ENCODE measurements at regions not wholly inside any gene's neighbourhood (a gene's known extent, or its start where the extent isn't known, plus 50 kb on each side); places are given as distances from the start of the nearest gene placed in this dataset.
"Not testable (repeated sequence)": the region's sequence is repeated elsewhere in the genome, so short reads cannot be mapped to it uniquely, and the experiment has no call there.

DNA sequence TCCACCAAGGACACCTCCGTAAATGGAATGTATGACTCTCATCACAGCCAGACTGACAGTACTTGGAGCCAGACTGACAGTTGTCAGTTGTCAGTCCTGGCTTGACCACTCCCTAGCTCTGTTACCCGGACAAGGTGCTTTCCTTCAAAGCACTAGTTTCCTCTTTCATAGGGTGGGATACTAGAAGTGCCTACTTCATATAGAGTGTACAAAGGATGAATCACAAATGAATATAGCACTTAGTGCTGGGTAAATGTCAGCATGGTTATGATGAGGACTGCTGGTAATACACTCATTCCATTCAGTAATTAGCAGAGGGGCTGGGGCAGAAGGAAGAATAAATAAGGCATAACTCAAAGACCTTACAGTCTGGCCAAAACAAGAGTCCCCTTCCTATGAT, 91.4 kb downstream of the ARL4C start:
- DNase-seq = no peak

DNA sequence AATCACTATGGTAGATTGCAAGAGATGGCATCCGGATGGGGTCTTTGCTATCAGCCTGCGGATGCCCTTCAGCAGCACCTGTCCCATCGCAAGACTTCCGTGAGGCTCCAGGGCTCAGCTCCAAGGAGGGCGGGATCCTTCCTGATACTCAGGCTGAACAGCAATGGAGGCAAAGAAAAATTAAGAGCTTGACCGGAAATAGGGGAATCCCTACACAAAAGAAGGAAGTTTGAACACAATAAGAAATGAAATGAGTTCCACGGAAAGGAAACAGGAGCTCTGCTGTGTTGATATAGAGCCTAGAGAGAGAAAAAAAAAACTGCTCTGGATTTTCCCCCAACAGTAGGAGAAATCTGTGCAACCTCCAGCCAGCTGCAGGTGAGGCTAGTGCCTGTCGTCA, 91.9 kb downstream of the ARL4C start:
- DNase-seq = no peak

DNA sequence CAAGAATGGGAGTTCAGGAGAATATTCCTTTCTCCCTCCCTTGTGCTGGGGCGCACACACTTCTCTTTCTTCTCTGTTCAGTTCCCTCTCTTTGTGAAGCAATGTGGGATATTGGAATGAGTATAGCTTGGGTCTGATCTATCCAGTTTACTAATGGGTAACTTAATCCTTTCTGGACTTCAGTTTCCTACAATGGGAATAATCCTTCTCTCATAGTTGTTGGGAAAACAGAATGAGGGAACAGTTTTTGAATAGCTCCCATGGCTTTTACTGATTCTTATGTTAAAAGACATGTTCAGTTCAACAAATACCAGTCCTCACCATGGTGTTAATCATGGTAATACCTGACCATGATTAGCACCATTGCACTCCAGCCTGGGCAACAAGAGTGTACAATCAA, 93.1 kb downstream of the ARL4C start:
- DNase-seq = no peak

DNA sequence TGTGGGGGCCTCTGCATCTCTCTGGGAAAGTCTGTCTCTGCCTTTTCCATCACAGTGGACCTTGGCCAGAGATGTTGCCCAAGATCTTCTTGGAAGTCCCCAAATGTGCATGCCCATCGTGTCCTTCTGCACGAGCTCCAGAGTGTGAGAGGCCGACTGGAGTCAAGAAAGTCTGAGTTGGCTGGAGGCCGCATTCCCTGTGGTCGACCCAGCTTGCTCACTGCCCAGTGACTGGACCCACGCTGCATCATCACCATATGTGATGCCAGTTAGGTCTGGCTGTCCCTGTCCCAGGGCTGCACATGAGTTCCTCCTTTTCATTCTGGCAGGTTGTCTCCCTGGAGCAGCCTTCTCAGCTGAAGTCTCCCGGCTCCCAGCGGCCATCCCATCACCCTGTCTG, 93.8 kb downstream of the ARL4C start:
- no peak for DNase-seq

DNA sequence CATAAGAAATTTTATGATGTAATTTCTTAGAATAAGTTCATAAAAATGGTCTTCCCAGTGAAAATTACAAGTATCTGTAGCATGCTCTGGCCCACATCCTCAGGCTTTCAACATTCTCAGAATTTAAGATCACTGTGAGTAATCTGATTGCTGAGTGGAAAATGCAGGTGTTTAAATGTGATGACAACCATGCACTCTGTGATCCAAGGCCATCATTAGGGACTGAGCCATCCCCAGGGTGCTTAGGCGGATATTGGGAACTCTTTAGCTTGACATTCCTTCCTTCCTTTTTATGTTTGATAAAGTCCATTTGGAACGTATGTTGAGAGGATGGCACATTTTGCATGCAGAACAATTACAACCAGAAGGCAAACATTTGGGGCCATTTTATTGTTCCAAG, 95.5 kb downstream of the ARL4C start:
- DNase-seq = peak; percentile 20

DNA sequence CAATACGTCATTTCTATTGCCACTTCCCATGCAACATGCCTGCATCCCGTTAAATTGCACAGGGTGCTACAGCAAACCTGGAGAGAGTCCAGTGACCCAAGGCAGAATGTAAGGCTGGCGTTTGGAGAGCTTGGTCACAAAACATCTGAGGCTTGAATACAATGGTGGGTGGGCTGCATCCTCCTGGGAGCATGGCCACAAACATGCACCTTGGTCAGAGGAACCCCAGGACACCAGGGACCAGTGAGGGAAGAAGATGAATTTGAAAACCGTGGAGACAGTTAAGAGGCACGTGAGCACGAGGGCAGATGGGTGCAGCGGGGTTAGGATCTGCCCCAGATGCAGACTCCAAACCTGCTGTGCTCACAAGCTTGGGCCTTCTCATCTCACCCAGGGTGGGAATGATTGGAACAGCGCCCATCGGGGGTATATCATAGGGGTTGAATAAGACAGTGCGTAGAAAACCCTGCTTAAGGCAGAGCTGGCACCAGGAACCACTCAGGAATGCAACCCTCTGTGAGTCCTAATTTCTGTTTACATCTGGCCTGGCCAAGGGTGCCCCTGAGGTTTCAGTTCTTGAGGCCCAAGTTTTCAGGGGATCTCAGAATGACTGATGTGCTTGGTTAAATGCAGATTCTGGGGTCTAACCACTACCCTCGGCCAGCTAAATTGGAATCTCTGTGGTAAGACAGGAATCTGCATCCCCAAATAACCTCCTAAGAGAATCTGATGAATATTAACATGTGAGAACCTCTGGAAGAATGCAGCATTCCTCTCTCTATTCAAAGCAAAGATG, 97.2 kb downstream of the ARL4C start:
- DNase-seq = peak; percentile 9

DNA sequence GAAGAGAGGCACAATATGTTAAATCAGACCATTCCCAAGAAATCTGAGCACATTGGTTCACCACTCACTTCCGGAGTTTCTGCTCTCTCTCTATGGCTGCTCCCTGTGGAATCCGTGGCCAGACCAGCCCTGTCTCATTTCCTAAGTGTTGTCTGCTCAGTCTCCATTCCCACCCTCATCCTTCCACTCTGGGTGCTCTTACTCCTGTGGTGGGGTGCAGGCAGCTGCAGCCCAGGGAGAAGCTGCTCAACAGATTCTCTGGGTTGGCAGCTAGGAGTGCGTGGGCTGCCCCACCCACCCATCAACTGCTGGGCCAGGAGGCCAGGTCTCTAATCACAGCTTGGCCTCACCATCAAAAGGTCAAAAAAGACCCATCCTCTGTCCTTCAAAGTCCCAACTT, 98.3 kb downstream of the ARL4C start:
- no peak for DNase-seq

DNA sequence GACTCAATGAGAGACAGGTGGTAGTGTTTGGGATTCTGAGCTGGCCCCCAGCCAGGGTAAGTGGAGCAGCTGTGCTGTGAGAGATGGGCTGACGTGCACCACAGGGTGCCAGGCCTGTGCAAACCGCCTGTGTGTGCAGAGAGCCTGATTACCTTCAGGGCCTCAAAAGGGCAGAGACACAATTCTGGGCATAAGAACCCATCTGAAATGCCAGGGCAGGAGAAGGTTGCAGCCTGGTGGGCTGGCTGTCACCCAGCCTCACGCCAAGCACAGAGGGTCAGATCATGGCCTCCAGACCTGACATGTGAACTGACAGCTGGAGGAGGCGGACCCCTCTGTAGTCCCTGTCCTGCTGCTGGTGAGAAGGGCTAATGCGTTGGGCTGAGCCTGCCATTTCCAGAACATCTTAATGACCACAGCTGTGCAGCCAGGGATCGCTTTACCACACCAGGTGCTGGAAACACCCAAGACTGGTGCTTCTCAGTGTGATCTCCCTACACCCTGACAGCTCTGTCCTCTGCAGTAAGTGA, 100.9 kb downstream of the ARL4C start:
- no peak for DNase-seq

DNA sequence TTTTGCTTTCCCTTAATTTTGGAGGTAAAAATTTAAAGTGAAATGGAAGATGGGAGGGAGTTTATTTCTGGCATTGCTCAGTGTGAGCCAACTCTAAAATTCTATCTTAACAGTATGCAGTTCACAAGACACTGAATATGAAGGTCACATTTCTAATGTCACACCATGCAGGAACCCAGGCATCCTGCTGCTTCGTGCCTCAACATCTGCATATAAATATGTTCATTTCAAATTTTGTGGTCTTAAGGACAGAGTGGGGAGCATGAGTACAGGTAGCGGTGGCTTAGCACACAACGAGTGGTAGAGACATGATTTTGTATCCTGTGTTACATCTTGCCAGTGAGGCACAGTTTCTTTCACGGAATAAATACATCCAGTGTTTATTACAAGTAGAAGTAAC, 102.4 kb downstream of the ARL4C start:
- no peak for DNase-seq

DNA sequence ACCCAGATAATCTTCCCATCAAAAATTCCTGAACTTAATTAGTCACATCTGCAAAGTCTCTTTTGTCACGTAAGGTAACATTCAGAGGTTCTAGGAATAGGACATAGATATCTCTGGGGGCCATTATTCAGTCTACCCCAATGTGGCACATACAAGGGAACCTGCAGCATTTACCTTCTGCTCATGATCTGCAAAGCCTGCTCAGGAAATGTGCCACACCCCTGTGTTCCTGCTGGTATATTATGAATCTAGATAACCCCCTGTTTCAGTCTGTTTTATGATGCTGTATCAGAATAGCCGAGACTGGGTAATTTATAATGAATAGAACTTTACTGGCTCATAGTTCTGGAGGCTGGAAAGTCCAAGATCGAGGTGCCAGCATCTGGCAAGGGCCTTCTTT, 103.5 kb downstream of the ARL4C start:
- DNase-seq = no peak

DNA sequence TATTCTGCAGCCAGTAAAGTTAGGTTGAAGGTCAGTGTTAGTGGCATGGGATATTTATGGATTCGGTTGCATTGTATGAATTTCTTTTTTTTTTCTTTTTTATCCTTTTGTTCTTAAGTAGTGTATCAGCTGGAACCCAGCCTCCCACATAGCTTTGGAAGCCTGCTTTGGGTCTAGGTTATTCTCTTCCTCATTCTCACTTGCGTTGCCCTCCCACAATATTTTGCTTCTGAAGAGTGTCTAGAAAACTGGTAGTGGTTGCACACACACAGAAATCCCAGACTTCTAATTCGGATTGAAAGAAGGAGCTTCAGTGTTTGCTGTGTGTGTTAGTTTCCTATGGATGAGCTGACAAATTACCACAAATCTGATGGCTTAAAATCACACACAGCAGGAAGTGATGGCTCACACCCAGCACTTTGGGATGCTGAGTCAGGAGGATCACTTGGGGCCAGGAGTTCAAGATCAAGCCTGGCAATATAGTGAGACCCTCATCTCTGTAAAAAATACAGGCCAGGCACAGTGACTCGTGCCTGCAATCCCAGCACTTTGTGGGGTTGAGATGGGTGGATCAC, 104.8 kb downstream of the ARL4C start:
- no peak for DNase-seq

DNA sequence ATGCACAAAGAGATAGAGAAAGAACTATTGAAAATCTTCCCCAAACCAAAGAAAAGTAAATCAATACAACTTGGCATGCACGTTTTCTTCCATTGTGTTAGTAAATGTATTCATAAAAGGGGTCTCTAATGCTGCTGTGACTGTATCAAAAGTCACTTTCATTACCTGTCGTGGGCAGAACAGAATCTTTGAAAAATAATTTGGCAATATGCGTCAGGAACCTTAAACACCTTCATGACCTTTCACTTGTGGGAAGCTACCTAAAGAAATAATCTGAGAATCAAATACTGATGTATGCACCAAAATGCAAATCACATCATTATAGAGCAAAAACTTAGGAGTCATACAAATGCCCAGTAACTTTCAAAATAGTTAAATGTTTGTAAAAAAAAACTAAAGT, 105.3 kb downstream of the ARL4C start:
- DNase-seq = no peak

DNA sequence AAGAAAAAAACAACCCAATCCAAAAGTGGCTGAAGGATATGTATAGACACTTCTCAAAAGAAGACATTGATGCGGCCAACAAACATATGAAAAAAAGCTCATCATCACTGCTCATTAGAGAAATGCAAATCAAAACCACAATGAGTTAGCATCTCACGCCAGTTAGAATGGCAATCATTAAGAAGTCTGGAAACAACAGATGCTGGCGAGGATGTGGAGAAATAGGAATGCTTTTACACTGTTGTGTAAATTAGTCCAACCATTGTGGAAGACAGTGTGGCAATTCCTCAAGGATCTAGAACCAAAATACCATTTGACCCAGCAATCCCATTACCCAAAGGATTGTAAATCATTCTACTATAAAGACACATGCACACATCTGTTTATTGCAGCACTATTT, 107.2 kb downstream of the ARL4C start:
- DNase-seq = not testable (repeated sequence)

DNA sequence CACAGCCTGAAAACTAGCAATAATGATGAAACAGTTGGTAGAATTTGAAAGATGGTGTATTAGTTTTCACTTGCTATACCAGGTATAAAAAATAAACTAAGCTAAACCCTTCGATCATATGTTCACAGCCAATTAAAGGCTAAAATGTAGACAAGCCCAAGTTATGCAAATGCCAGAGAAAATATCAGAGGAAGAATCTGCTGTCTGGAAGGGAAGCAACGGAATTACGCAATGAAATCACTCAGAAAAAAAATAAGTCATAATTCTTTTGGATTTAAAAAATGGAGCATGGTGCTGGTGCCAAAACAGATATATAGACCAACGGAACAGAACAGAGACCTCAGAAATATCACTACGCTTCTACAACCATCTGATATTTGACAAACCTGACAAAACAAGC, 108.3 kb downstream of the ARL4C start:
- DNase-seq = no peak

DNA sequence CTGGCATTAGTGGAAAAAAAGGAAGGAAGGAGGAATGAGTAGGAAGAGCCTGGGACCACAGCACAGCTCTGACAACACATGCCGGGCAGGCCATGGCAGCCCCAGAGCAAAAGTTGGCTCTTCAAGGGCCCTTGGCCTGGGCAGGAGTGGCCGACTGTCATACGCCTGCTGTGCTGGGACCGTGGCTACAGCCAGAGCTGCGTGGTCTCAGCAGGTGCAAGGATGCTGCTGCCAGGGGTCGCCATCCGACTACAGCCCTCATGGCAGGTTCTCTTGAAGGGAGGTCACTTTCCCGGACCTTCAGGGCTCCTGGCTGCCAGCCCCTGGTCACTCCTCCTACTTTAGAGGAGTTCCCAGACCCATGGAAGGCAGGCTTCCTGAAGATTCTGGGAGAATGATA, 109.9 kb downstream of the ARL4C start:
- DNase-seq = no peak

DNA sequence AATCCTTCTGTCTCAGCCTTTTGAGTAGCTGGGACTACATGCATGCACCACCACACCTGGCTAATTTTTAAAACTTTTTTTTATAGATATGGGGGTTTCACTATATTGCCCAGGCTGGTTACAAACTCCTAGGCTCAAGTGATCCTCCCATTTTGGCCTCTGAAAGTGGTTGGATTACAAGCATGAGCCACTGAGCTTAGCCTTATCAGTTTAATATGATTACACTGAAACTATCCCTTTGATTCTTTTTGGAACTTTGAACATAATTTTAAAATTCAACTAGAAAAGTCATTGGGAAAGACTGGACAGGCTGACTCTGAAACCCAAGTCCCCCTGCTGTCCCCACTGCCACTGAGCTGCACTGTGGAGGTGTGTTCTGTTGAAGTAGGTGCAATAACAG, 114.8 kb downstream of the ARL4C start:
- no peak for DNase-seq

DNA sequence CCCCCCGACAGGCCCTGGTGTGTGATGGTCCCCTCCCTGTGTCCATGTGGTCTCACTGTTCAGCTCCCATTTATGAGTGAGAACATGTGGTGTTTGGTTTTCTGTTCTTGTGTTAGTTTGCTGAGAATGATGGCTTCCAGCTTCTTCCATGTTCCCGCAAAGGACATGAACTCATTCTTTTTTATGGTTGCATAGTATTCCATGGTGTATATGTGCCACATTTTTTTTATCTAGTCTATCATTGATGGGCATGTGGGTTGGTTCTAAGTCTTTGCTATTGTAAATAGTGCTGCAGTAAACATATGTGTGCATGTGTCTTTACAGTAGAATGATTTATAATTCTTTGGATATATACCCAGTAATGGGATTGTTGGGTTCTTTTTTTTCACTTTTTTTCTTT, 117.9 kb downstream of the ARL4C start:
- DNase-seq = not testable (repeated sequence)

DNA sequence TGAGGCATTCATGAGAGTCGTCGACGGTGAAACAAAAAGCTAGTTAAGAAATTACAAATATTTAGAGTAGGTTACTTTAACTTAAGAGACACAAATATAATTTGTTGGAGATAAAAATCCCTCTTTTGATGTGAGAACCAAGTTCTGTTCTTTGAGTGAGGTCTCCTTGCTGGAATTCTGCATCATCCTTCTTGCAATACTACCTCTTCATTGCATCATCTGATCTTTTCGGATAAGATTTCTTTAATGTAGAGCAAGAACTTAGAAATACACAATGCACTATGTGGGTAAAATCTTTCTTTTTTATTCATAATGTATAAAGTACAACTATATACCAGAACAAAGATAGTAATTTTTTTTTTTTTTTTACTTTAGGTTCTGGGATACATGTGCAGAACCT, 118.4 kb downstream of the ARL4C start:
- no peak for DNase-seq

DNA sequence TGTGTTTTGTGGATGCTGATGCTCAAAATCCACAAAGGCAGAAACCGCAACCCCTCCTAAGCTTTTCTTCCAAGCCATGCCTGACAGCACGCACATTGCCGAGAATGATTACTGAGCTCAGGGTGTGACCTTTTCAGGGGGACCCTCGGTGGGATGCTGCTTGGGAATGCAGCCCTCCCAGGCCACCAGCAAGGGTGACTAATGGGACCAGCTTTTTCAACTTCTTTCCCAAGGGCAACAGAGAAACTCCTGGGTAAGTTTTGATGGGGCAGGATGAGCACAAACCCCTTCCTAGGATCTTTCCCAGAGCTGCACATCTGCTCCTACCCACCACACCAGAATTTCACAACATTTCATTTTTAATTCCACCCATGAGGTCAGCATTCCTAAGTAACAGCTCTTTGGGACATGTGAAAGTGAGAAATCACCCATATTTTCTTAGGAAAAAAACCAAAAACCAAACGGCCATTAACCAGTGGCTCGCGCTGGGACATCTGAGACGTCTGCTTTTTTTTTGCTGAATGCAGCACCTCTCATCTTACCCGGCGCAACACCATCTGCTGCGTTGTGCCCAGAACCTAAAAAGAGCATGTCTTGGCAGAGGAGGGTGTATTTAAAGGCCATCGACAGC, 119.0 kb downstream of the ARL4C start:
- no peak for DNase-seq

DNA sequence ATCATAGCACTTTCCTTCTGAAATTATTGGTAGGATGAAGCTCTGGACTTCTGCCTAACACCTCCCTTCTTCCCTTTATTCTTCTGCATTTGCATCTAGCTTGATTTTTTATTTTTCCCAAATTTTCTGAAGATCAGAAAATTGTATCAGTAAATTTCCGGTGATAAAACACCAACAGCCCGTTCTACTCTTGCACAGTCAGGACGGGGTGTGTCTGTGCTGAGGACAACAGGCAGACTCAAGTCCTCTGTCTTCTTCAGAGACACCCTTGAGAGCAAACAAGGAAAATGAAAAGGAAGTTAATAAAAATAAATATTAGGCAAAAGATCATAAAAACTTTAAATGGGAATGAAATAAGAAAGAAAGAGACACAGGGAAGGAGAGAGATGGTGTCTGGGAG, 120.7 kb downstream of the ARL4C start:
- no peak for DNase-seq

DNA sequence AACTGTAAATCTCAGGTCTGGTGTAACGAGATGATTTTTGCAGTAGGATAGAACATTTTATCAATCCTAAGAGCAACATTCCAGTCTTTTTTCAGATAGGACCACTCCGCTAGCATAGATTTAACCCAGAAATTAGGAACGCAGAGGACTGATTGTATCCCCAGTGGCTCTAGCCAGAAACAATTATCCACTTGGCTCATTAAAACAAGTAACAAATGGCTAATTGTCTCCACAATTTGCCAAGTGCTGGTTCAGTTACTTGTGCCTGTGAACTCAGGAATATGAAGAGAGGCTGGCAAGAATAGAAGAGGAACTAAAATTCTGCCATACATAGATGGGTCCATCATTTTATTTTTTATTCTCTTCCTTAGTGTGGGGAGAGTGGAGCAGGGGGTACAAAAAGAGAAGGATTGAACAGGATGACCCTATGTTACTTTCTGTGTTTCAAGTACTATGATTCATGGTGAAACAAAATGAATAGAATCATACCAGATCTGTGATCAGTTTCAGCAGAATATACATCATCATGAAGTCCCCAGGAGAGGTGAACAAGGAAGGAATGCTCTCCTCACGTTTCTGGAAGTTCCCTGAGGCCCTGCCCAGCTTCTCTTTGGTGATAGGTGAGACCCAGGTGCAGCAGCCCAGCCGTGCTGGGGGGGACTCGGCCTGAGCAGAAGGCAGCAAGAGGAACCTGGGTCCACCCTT, 121.6 kb downstream of the ARL4C start:
- no peak for DNase-seq

DNA sequence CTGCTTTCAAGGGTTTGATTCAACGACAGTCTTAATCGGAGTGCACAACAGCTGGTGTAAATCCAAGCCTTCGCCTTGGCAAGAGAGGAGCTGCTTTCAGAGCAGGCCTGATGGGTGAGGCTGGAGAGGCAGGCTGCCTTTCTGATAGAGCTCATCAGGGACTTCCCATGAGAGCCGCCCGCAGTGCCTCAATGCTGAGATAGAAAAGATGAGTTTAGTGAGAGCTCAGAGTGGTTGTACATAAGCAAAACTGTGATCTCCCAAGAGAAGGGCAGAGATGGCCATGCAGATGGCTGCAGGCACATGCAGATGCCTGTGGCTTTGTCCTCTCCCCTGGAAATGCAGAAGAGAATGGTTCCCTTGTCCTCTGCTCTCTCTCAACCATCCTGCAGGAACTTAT, 122.1 kb downstream of the ARL4C start:
- DNase-seq = no peak

DNA sequence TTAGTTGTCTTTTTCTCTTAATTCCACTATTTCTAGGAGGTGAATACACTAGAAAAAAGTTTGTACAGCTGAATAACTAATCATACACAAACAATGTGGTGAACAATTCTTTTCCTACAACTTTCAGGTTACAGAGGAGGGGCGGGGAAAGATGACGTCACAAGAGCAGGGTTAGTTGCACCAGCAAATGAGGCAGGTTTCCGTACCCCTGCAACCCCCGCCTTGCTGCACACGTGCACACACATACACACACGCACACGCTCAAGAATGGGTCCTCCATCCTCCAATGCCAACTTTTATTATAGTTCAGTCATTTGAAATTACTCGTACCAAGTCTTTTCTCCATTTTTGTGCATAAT, 122.8 kb downstream of the ARL4C start:
- no peak for DNase-seq

Data from activated CD4-positive, alpha-beta T cell treated with anti-CD3 and anti-CD28 coated beads, Interleukin-2, Interleukin-6, amounts not matched to agents 100 ng/mL and 50 ng/mL, durations not matched to agents 16 hours and 8 hours (primary cell).